GM21576 (cell line): ENCODE measurements at regions not wholly inside any gene's neighbourhood (a gene's known extent, or its start where the extent isn't known, plus 50 kb on each side); places are given as distances from the start of the nearest gene placed in this dataset.

Experiments used
- ATAC-seq: cut with Tn5 transposase; IDR thresholded peaks from one replicate; pipeline ENCODE4 v1.9.1; 2021; ENCODE audit warnings: mild to moderate bottlenecking, moderate library complexity; ENCODE audit not compliant: unreplicated experiment

DNA sequence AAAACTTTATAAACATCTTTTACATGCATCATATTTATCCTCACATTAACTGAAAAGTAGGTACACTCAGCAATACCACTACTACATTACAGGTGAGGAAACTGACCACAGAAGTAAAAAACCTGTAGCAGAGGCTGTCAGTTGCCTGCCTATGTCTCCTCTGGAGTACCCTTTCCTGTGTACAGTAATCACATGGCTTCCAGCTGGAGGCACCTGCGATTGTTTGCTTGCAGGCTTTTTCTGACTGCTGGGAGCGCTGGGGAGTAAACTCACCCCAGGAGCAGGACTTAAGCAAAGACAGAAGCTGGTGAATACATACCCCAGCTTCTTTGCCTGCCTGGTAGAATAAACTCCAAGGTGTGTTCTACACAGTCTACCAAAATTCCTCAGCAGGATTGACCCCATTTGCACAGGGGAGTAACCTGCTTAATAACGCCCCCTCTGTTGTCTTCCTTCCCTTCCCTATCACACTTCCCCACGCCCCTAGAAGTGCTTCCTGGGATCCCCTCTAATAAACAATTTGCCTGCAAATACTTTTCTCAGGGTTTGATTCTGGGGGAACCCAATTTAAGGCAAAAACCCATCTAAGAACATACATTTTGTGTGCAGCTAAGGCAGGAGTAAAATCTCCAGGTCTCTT lies 138.9 kb downstream of the PTH2R start:
- no peak for ATAC-seq

DNA sequence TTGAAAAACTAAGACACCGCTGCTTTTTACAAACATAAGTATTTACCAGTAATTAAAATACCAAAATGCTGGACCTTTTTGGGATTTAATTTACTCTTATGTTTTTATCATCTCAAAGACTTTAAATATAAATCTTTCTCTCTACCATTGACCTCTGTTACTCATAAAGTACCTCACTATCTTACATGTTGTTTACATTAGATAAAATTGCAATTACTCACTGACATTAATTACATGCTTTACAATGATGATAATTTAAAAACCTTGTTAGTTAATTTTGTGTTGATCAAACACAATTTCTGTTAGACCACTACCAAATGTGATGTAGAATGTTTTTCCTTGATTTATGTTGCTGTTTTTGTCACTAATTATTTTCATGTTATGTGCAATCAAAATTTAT lies 139.5 kb downstream of the PTH2R start:
- no peak for ATAC-seq

DNA sequence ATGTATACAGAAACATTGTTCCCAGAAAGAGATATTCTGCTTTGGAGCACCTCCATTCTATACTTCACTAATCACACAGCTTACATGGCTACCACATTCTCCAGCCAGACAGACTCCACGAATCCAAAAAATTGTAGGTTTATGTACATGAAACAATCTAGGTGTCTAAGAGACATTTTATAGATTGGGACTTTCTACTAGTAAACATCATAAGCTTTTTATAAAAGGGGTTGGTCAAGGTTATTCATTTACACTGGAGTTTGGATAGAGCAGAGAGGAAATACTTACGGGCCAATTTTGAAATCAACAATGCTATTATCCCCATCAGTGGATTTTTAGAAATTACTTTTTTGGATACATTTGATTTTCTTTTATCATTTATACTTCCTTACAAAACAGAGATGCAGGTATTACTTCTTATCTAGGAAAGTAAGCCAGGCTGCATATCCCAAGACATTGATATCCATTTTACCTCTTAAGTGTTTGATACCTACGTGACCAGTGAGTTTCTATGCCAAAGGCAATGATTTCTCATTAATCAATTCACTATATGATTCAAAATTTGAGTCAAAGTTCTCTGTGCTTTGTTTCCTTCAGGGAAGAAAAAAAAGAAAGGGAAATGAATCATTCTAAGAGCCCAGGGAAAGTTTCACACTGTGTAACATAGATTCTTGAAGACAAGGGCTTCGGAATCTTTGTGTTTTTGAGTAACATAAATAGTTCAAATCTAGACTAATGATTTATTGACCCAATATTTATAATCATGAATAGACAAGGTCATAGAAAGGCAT lies 140.5 kb downstream of the PTH2R start:
- no peak for ATAC-seq

DNA sequence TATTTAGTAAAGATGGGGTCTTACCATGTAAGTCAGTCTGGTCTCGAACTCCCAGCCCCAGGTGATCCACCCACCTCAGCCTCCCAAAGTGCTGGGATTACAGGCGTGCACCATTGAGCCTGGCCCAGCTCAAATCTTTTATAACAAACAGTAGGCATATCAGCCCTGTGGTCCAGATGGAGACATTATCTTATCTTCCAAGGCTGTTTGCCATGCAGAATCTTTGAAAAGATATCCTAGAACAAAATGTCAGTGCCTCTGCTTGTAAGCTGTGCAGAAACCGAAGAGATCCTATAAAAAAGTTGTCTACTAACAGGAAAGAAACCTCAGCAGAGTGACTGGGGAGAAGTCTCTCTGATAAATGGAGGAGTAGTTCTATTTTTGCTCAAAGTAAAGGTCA lies 142.1 kb downstream of the PTH2R start:
- ATAC-seq, result no peak

DNA sequence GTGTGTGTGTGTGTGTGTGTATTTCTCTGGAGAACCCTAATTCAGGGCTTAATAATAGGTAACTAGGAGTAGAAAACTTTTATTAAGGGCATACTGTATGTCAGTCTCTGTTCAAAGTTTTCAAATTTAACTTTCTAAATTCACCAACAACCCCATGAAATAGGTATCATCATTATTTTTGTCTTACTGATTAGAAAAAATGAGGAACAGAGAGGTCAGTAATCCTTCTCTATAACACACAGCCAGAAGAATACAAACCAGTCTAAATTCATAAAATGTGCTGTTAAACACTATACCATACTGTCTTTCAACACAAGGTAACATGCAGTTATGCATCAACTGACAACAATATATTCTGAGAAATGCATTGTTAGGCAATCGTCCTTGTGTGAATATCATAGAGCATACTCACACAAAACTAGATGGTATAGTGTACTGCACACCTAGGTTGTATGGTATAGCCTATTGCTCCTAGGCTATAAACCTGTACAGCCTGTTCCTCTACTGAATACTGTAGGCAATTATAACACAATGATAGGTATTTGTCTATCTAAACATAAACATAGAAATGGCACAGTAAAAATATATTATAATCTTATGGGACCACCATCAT lies 143.1 kb downstream of the PTH2R start:
- no peak for ATAC-seq

DNA sequence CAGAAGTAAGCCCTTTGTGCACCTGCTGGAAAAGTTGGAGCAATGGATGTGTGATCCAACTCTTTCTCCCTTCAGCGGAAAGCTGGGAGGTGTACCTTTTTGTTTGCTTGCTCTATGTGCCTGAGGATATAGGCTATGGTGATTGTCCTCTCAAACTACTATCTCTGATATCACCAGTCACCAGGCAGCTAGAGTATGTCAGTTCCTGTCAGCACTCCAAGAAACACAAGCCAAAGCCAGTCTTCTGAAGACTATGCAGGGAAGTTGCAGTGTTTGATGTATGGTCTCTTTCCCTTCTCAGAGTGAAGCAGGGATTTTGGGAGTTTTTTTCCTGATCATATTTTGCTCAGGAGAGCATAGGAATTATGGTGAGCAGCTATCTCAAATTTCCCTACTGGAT lies 146.4 kb downstream of the PTH2R start:
- no peak for ATAC-seq

DNA sequence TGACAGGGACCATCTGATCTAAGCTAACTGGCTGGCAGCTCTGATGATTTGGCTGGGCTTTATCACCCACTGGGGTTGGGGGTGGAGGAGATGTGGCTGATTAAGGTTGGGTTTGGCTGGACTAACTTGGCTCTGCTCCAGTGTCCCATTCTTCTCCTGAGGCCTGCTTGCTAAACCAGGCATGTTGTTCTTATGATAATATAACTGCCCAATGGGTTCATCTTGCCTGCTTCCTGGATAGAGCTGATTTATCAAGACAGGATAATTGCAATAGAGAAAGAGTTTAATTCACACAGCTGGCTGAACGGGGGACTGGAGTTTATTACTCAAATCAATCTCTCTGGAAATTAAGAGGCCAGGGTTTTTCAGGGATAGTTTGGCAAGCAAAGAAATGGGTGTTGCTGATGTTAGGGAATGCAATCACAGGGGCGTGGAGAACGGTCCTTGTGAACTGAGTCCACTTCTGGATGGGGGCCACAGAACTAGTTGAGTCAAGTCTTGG lies 150.4 kb downstream of the PTH2R start:
- ATAC-seq, result no peak

DNA sequence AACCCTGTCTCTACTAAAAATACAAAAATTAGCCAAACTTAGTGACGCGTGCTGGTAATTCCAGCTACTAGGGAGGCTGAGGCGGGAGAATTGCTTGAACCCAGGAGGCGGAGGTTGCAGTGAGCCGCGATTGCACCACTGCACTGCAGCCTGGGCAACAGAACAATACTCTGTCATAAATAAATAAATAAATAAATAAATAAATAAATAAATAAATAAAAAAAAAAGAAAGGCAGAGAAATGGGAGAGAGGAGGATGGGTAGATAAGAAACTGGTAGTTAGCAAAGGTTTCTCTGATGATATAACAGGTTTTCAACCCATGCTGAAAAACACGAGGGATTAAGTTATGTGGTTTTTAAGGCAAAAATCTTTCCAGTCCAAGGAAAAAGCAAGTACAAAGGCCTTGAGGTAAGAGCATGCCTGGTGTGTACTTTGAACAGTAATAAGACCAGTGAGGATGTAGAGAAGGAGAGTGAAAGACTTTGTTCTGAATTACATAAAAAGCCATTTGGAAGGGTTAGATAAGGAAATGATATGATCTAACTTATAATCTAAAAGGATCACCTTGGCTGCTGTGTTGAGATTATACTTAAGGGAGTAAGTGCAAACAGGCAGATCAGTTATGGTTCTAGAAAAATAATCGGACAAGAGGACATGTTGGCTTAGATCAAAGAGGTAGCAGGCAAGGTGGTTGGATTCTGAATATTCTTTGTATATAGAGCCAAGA lies 159.3 kb downstream of the PTH2R start:
- no peak for ATAC-seq

DNA sequence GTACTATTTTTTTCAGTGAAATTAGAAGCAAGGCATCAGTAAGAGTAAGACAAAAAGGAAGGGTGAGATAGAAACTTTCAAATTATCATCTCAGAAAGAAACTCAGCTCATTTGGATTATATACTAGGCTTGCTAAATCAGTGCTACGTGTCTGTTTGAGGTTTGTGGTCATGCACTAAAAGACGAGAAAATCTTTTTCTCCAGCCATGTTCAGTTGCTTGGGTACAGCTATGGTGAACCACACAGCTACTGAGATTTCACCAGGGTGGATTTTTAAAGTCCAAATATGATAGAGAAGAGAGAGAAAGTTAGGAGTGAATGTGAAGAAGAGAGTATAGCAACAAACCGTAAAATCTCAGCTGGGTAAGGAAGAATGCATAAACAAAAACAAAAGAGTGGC lies 161.6 kb downstream of the PTH2R start:
- ATAC-seq, result no peak

DNA sequence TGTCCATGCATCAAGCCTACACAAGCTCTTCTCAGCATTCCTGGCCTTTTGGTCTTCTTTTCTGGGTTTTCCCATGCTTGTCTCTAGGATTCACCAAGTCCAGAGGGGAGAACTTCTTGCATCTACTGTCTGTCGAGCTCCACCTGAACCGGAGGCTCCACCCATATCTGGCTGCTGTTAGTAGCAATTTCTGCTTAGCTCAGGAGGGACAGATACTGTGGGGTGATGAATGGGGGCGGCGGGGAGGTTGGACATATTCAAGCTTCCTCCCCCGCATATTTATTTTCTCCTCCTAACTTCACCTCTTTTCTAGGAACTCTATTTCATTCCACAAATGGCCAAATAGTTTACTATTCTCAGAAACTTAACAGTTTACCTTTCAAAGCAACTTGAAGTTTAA lies 163.5 kb downstream of the PTH2R start:
- ATAC-seq, result no peak

DNA sequence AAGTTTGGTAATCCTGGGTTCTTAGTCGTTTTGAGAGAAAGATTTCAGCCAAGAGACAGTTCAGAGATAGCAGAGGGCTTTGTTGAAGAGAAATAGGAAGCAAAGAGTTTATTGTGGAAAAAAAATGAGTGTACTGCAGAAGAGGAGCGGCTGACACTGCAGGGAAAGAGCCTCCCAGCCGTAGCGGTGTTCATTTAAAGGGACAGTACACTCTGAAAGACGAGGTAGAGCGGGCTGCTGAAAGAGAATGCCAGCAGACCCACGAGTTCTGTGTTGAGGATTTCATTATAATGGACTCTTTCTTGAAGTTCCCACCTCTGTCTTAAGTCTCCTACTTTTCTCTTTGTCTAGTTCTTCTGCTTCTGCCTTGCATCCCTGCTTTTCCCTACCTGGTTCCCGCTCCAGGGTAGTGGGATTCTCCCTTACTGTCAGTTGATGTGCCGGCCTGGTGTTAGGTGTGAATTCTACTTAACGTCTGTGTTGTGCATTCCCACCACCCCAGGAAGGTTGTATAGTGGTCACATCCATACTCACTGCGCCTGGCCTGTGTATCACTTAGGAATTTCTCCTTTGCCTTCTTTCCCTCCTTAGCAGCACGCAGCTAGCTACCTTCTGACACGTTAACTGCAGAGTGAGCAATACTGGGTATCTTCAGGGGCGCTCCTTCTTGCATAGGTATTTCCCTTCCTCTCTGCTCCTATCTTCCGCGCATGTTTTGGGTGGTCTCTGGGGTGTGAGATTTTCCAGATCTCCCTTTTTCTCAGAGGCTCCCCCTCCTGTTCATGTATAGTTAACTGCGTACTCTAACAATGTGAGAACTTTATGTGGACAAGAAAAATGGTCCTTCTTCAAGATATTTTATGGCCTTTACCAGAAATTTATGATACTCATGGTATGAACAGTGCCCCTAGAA lies 164.5 kb downstream of the PTH2R start:
- ATAC-seq, result no peak

DNA sequence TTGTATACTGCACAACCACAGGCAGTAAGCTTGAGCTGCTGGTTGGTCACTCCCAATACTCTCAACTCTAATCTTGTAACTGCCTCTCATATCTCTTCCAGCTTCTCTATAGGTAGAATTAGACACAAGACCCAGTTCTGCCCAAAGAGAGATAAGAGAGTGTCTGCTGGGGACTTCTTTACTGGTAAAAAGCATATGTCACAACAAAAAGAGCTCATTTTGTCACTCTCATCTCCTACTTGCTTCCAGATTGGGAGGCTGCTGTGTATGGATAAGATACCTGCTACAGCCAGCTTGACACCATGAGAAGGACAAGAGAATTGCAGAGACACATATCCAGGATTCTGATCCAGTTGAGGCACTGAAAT lies 165.2 kb downstream of the PTH2R start:
- no peak for ATAC-seq

DNA sequence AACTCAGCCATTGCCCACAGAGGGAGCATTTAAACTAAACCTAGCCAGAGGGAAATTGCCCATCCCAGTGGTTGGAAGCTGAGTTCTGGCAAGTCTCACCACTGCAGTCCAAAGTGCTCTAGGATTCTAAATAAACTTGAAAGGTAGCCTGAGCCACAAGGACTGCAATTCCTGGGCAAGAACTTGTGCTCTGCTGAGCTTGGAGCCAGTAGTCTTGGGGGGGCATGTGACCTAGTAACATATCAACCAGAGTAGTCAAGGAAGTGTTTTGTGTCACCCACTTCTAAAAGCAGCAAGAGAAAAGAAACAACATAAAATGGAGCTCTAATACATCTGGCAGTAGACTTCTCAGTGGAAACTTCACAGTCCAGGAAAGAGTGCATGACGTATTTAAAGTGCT lies 167.0 kb downstream of the PTH2R start:
- ATAC-seq, result no peak

DNA sequence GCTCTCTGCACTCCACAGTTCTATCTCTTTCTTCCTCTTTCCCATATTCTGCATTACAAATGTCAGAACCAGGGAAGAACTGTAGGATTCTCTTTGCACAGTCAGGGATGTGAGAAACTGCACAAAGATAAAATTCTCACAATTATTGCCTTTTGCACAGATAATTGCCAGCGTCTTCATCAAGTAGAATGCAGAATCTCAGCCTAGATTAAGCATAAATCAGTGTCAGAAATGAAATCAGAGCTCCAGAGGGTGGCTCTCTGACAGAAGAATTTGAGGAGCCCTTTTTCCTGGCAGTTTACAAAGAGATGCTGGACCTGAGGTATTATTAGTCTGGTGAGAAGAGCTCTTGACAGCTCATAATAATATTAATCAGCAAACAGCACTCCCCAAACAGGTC lies 173.1 kb downstream of the PTH2R start:
- ATAC-seq, result no peak

DNA sequence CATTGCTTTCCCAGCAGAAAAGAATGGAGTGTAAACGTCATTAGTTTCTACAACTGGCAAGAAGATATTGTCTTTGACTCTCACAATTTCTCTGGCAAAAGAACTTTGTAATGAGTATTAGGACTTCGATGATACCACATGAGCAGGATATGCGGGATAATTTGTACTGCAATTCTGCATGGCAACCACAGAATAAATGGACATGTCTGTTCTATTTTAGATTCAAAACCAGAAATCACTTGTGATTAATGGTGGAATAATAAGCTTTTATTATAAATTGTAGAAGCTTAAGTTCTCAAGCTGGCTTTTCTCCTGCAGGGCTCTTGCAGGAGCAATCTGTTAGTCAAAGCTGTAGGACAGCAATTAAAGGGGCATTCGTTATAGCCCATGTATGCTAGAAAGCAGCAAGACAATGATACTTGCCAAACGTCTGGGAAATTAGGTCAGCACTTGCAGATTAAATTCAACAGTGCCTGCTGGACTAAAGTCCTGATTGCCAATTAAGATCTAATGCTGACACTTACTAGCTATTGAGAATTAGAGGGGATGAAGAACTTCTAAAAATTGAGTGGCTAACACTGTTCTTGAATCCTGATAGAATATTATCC lies 177.9 kb downstream of the PTH2R start:
- ATAC-seq, result no peak

DNA sequence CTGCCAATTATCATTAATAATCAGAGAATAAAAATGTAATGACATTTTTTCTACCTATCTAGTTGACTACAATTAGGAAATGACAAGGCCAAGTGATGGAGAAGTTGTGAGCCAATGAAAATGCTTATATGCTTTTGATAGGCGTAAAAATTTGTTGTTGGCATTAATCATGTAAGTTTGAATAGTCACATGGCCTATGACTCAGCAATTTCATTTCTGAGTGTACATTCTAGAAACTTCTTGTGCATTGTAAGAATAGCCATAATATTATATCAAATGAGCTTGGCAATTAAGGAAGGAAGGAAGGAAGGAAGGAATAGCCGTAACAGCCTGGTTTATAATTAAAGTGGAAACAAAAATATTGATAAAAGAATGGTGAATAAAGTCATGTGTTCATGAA lies 179.9 kb downstream of the PTH2R start:
- ATAC-seq, result no peak

DNA sequence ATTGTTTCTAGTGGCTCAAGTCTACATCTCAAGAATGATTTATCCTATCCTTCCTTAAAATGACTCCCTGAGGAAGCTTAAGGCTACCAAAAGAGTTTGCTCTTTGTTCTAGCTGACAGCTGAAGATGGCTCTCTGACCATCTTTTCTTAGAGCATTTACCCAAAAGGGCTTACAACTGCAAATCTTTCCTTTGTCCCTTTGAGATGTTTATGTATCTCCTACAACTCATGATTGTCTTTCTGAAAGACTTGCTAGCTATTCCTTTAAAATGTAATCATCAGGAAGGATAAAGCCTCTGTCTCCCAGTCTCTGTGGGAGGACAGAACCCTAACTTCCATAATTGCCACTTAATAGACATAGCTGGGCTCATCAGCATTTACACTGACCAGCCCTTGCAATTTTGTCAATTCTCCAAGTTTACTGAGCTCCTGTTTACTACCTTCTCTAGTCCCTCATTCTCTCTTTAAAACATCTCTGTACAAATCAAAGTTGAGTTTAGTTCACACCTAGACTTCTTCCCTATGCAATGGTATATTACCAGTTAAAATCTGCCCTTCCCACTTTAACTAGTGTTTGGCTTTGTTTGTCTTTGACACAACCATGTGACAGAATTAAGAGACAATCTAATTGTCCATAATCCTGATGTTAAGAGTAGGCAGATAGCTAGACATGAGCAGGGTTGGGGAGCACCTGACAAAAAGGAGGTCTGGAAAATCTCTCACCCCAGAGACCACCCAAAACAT lies 188.2 kb downstream of the PTH2R start:
- ATAC-seq, result no peak

DNA sequence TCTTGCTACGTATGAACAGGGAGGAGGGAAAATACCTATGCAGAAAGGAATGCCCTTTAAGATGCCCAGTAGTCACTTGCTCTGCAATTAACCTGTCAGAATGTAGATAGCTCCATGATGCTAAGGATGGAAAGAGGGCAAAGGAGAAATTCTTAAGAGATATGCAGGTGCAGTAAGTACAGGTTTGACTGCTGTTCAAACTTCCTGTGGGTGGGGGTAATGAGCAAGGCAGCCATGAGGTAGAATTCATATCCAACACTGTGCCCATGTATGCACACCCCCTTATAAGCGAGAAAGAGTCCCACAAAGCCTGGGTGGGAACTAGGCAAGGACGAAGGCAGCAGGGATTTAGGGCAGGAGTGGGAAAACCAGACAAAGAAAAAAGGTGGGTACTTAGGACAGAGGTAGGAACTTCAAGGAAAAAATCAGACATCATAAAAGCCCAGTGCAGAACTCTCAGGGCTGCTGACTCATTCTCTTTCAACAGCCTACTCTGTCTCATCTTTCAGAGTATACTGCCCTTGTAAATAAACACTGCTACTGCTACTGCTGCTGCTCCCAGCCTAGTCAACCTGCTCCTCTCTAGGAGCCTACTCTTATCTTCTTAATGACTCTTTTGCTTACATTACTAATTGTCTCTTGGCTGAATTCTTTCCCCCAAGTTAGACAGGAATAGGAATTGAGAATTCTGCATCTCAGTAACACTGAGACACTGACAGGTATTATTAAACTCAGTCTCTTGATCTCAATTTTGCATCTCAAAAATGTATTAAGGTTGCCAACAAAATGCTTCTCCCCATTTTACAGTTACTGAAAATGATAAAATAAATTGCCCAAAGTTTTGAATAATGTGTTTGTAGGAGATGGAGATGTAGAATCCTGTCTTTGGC lies 189.0 kb downstream of the PTH2R start:
- ATAC-seq, result no peak
